CD4-positive, CD25-positive, alpha-beta regulatory T cell (primary cell): ENCODE measurements at regions not wholly inside any gene's neighbourhood (a gene's known extent, or its start where the extent isn't known, plus 50 kb on each side); places are given as distances from the start of the nearest gene placed in this dataset.

Source experiments
- ATAC-seq, 2 donors: fragments of 150-1000 bp; cut with Tn5 transposase; one replicate each; pipeline ENCODE4 v1.10.0; 2021; ENCODE audit warnings: low read depth in 2 of 2, moderate number of reproducible peaks in 2 of 2, moderate library complexity in 1 of 2
- DNase-seq, 3 donors: peaks; one replicate each; pipeline versions ENCODE4 v3.0.0 to v3.0.0-alpha.2; 2012 to 2022; ENCODE audit warnings: mixed read lengths in 1 of 3
- H3K27ac ChIP-seq: one replicate; pipeline ENCODE4 v1.7.0; 2013; ENCODE audit warnings: mild to moderate bottlenecking, low read length; ENCODE audit not compliant: insufficient read depth, poor library complexity, severe bottlenecking
- H3K27me3 ChIP-seq: one replicate; pipeline ENCODE4 v1.7.0; 2013; ENCODE audit warnings: low read length; ENCODE audit not compliant: control insufficient read depth, insufficient read depth
- H3K36me3 ChIP-seq: one replicate; pipeline ENCODE4 v1.7.0; 2013; ENCODE audit warnings: mild to moderate bottlenecking, low read length, moderate library complexity; ENCODE audit not compliant: control insufficient read depth, insufficient read depth
- H3K4me1 ChIP-seq: 2 replicates; pipeline ENCODE4 v1.7.0; 2013; ENCODE audit warnings: mild to moderate bottlenecking, low read length; ENCODE audit not compliant: insufficient read depth, control insufficient read depth, poor library complexity, severe bottlenecking
- H3K4me3 ChIP-seq: one replicate; pipeline ENCODE4 v1.7.0; 2013; ENCODE audit warnings: low read depth, mild to moderate bottlenecking, low read length, moderate library complexity
- H3K9me3 ChIP-seq, 2 experiments: 1 replicate in 1 of 2; 2 replicates in 1 of 2; pipeline ENCODE4 v1.7.0; 2013; ENCODE audit warnings: low read length in 2 of 2, mild to moderate bottlenecking in 1 of 2, moderate library complexity in 1 of 2; ENCODE audit not compliant: control insufficient read depth in 2 of 2
- H3K27ac Mint-ChIP-seq, 3 donors: one replicate each; pipeline ENCODE4 v1.8.0; 2020 to 2022; ENCODE audit warnings: mild to moderate bottlenecking in 3 of 3, mixed read lengths in 3 of 3, moderate library complexity in 2 of 3
- H3K27me3 Mint-ChIP-seq: one replicate; pipeline ENCODE4 v1.8.0; 2022; ENCODE audit warnings: mild to moderate bottlenecking, mixed read lengths
- H3K36me3 Mint-ChIP-seq: one replicate; pipeline ENCODE4 v1.8.0; 2020; ENCODE audit warnings: mixed read lengths
- H3K4me1 Mint-ChIP-seq, 4 donors: one replicate each; pipeline ENCODE4 v1.8.0; 2020 to 2022; ENCODE audit warnings: mixed read lengths in 4 of 4, mild to moderate bottlenecking in 1 of 4
- H3K4me3 Mint-ChIP-seq, 4 donors: one replicate each; pipeline ENCODE4 v1.8.0; 2020 to 2022; ENCODE audit warnings: mild to moderate bottlenecking in 4 of 4, mixed read lengths in 4 of 4, moderate library complexity in 3 of 4
- H3K9me3 Mint-ChIP-seq, 7 donors: one replicate each; pipeline ENCODE4 v1.8.0; 2020 to 2022; ENCODE audit warnings: mixed read lengths in 7 of 7, mild to moderate bottlenecking in 3 of 7, moderate library complexity in 2 of 7

DNA sequence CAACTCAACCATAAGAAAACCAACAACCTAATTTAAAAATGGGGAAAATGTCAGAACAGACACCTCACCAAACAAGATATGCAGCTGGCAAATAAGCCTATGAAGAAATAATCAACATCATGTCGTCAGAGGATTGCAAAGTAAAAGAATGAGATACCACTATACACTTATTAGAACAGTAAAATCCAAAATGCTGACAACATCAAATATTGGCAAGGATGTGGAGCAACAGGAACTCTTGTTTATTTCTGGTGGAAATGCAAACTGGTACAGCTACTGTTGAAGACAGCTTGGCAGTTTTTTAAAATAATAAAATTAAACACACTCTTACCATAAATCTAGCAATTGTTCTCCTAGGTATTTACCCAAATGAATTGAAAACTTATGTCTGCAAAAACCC is 140.7 kb upstream of the B3GAT1 start:
- Histone ChIP-seq H3K27me3 (no peaks in the 10 kb centered on the region), H3K4me1 (no peaks in the 10 kb centered on the region), H3K36me3 (no peaks in the 10 kb centered on the region), H3K9me3 (no peaks in the 10 kb centered on the region), H3K27ac (no peak overlapping the region), H3K4me3 (no peak overlapping the region)
- Mint-ChIP-seq H3K27ac (no peak overlapping the region), H3K4me3 (no peak overlapping the region), H3K27me3 (no peaks in the 10 kb centered on the region), H3K4me1 (peaks cover 0 to 2% (median 0%) of the 10 kb centered on the region in 4 donors), H3K36me3 (no peaks in the 10 kb centered on the region), H3K9me3 (peaks cover 0 to 7% (median 0%) of the 10 kb centered on the region in 7 donors)
- no peak for DNase-seq
- ATAC-seq, result no peak

DNA sequence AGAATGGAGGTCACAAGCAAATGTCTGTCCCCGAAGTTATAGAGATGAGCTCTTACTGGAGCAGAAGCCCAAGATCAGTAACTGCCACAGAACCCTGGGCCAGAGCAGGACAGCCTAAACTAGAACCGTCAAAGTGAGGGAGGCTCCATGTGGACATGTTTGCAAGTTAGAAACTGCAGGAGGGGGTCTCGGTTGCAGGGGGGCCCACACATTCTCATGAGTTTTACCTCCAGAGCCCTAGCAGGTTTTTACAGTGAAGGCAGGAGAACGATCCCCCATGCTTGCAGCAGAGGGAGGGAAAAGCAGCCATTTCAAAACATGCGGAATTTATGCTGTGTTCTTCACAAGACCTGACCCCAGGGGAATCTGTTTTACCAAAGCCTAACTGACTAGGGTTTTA is 133.5 kb upstream of the B3GAT1 start:
- H3K36me3 ChIP-seq, result no peaks in the 10 kb centered on the region
- Mint-ChIP-seq H3K27me3 (no peaks in the 10 kb centered on the region), H3K9me3 (peaks cover 0 to 6% (median 0%) of the 10 kb centered on the region in 7 donors), H3K4me1 (no peaks in the 10 kb centered on the region), H3K36me3 (no peaks in the 10 kb centered on the region), H3K27ac (no peak overlapping the region), H3K4me3 (no peak overlapping the region)
- H3K27ac ChIP-seq, result no peak overlapping the region
- no peaks in the 10 kb centered on the region for H3K4me1 ChIP-seq
- no peaks in the 10 kb centered on the region for H3K27me3 ChIP-seq
- no peak for ATAC-seq
- no peak overlapping the region for H3K4me3 ChIP-seq
- H3K9me3 ChIP-seq, result no peaks in the 10 kb centered on the region
- no peak for DNase-seq

DNA sequence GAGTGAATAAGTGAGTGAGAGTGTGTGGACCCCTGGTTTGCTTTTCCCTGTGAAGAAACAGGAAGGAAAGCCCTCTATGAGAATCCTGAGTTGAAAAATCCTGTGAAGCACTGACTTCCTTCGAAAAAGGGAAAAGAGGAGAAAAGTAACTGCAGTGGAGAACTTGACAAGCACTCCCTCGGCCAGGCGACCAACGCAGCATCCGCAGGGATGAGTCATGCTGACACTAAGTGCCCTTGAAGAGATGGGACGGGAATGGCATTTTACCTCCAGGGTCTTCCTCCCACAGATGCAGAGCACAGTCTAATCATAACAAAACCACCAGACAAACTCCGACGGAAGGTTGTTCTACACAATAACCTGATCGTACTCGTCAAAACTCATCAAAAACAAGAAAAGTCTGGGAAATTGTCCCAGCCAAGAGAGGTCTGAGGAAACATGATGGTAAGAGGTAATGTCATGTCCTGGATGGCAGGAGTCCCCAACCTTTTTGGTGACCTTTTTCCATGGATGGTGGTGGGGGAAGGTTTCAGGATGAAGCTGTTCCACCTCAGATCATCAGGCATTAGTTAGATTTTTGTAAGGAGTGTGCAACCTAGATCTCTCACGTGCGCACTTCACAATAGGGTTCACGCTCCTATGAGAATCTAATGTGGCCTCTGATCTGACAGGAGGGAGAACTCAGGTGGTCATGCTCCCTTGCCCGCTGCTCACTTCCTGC is 132.2 kb upstream of the B3GAT1 start:
- Histone ChIP-seq H3K9me3 (no peaks in the 10 kb centered on the region), H3K36me3 (no peaks in the 10 kb centered on the region), H3K4me3 (no peak overlapping the region), H3K27ac (no peak overlapping the region), H3K27me3 (no peaks in the 10 kb centered on the region), H3K4me1 (no peaks in the 10 kb centered on the region)
- Mint-ChIP-seq H3K9me3 (peaks cover 0 to 2% (median 0%) of the 10 kb centered on the region in 7 donors), H3K4me3 (no peak overlapping the region), H3K27me3 (no peaks in the 10 kb centered on the region), H3K4me1 (no peaks in the 10 kb centered on the region), H3K36me3 (no peaks in the 10 kb centered on the region), H3K27ac (no peak overlapping the region)
- DNase-seq (no peak), ATAC-seq (no peak)

DNA sequence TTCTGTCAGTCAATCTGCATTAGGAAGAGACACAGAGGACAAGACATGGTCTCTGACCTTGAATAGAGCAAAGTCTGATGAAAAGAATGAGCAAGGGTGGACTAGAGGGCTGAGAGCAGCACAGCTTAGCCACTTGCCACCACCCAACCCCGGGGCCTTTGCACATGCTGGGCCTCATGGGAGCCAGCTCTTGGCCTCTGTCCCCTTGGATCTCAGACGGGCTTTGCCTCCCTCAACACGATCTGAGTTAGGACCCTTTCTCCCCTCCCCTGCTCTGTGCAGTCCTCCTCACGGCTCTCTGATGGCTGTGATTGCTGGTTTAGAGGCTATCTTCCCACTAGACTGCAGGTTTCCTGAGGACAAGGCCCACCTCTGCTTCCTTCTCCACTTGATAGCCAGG is 131.6 kb upstream of the B3GAT1 start:
- no peaks in the 10 kb centered on the region for H3K36me3 Mint-ChIP-seq

DNA sequence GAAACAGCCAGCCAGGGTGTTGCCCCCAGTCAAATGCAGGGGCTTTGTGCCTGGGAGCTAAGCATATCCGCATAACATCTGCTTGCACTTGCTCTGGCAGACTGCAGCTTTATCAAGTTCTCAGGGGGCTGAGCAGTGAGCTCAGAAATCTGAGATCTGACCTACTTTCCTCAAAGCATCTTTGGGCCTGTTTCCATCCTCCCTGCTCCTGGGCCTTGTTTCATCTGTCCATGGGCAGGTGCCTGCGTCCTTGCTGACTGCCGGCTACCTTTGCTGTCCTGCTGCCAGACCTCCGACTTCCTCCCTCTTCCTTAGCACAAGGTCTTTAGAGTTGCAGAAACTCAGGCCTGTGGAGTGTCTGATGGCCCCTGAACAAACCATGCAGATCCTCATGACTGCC is 131.2 kb upstream of the B3GAT1 start:
- ATAC-seq (no peak), DNase-seq (no peak)
- Histone ChIP-seq H3K4me1 (no peaks in the 10 kb centered on the region), H3K4me3 (no peak overlapping the region), H3K36me3 (no peaks in the 10 kb centered on the region), H3K9me3 (no peaks in the 10 kb centered on the region), H3K27me3 (no peaks in the 10 kb centered on the region), H3K27ac (no peak overlapping the region)
- no peak overlapping the region for H3K4me3 Mint-ChIP-seq
- H3K27ac Mint-ChIP-seq, result no peak overlapping the region
- H3K9me3 Mint-ChIP-seq, result peaks cover 0 to 2% (median 0%) of the 10 kb centered on the region in 7 donors
- H3K27me3 Mint-ChIP-seq, result no peaks in the 10 kb centered on the region
- H3K4me1 Mint-ChIP-seq, result no peaks in the 10 kb centered on the region
- no peaks in the 10 kb centered on the region for H3K36me3 Mint-ChIP-seq

More for the DNA sequence above, 131.6 kb upstream of the B3GAT1 start:
- Histone ChIP-seq H3K27me3 (no peaks in the 10 kb centered on the region), H3K36me3 (no peaks in the 10 kb centered on the region), H3K4me3 (no peak overlapping the region), H3K9me3 (no peaks in the 10 kb centered on the region), H3K4me1 (no peaks in the 10 kb centered on the region), H3K27ac (no peak overlapping the region)
- H3K27ac Mint-ChIP-seq, result no peak overlapping the region
- no peak overlapping the region for H3K4me3 Mint-ChIP-seq
- H3K9me3 Mint-ChIP-seq, result peaks cover 0 to 2% (median 0%) of the 10 kb centered on the region in 7 donors
- H3K27me3 Mint-ChIP-seq, result no peaks in the 10 kb centered on the region
- H3K4me1 Mint-ChIP-seq, result no peaks in the 10 kb centered on the region
- no peak for ATAC-seq
- DNase-seq, result no peak

DNA sequence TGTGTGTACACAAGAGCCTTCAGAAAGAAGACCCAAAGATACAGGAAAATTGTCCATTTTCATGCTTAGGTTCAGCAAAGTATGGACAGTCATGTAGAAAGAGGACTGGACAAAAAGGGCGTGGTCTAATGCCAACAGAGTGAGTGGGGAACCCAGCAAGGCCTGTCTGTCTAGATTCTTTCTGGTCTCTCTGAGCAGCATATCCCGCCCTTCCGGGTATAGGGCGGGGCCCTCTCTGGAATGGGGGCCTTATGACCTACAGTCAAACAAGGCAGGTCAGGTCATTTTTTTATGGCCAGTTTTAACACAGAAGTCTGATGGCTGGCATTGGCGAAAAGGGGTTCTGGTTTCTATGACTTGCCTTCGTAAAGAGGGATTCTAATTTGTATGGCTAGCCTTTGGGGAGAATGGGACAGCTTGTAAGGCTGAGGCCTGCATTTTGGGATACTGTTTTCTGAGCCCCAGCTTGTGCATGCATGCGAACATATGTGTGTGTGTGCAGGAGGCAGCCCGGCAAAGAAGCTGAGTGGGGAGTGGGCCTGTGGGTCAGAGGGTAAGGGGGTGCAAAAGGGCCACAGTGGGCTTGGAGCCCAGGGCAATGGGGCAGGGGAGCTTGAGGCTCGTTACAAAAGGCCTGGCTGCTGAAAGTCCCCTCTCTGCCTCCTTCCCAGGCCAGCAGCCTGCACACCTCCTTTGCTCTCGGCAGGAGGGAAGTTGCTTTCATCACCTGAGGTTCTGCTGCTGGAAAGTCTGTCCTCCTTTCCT is 130.5 kb upstream of the B3GAT1 start:
- Histone ChIP-seq H3K4me3 (no peak overlapping the region), H3K27ac (no peak overlapping the region), H3K36me3 (no peaks in the 10 kb centered on the region), H3K4me1 (no peaks in the 10 kb centered on the region), H3K27me3 (no peaks in the 10 kb centered on the region), H3K9me3 (no peaks in the 10 kb centered on the region)
- Mint-ChIP-seq H3K27ac (no peak overlapping the region), H3K4me1 (peaks cover 0 to 1% (median 0%) of the 10 kb centered on the region in 4 donors), H3K4me3 (no peak overlapping the region), H3K27me3 (no peaks in the 10 kb centered on the region), H3K9me3 (peaks cover 0 to 2% (median 0%) of the 10 kb centered on the region in 7 donors), H3K36me3 (no peaks in the 10 kb centered on the region)
- ATAC-seq (no peak), DNase-seq (no peak)

DNA sequence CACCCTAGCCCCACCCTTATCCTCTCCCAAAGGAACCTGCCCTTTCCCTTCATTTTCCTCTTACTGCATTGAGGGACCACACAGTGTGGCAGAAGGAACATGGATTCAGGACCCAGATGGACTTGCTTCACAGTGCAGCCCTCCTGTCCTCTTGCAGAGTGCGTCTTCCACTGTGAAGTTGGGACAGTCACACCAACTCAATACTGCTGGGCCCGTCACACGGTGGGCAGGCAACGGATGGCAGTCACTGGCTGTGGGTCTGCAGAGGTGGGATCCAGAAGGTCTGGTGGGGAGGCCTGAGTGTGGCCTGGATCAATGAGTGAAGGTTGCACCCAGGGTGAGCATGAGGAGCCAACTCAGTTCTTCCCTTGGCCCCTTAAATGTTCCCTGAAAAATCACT is 129.9 kb upstream of the B3GAT1 start:
- H3K36me3 ChIP-seq, result no peaks in the 10 kb centered on the region
- H3K4me1 ChIP-seq, result no peaks in the 10 kb centered on the region
- H3K4me3 ChIP-seq, result no peak overlapping the region
- Mint-ChIP-seq H3K4me1 (peaks cover 0 to 4% (median 0%) of the 10 kb centered on the region in 4 donors), H3K27me3 (no peaks in the 10 kb centered on the region), H3K4me3 (no peak overlapping the region), H3K9me3 (peaks cover 0 to 2% (median 0%) of the 10 kb centered on the region in 7 donors), H3K36me3 (no peaks in the 10 kb centered on the region), H3K27ac (no peak overlapping the region)
- no peaks in the 10 kb centered on the region for H3K9me3 ChIP-seq
- DNase-seq, result no peak
- ATAC-seq, result no peak
- no peaks in the 10 kb centered on the region for H3K27me3 ChIP-seq
- no peak overlapping the region for H3K27ac ChIP-seq
